GM21423 (cell line): ENCODE measurements at regions not wholly inside any gene's neighbourhood (a gene's known extent, or its start where the extent isn't known, plus 50 kb on each side); places are given as distances from the start of the nearest gene placed in this dataset.
"Not testable (repeated sequence)": the region's sequence is repeated elsewhere in the genome, so short reads cannot be mapped to it uniquely, and the experiment has no call there.

Source experiments
- ATAC-seq: cut with Tn5 transposase; IDR thresholded peaks from one replicate; pipeline ENCODE4 v1.9.1; 2021; ENCODE audit warnings: mild to moderate bottlenecking, moderate library complexity; ENCODE audit not compliant: unreplicated experiment

DNA sequence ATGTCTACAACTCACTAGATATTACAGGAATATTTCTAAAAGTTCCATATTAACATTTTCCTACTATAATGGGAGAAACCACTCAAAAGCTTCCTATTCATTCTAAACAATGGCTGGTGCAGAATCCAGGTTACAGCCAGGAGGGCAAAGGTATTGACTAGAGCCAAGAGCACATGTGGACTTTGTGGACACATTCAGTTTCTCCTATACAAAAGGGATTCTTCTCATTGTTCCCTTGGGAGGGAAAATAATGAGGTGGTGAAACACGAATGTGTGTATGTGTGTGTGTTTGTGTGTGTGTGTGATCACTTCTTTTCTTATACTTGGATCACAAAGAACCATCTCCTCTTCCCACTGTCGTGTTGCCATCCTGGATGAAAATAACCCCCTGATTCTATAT, 1000.0 kb downstream of the ADGRL2 start:
- no peak for ATAC-seq

DNA sequence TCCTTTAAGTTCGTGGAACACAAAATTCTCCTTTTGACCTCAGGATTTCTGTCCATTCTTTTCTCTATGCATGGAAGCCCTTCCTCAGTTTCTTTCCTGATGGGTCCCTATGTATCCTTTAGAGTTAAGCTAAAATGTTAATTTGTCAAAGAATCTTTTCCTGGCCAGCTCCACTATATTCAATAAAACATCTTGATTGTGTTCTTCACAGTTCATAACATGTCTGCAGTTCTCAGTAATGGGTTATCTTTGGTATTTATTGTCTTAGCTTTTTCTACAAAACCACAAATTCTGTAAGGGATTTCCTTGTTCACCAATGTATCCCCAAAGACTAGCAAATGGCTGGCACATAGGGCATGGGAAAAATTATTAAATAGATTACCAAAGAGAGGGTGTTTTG, 998.5 kb downstream of the ADGRL2 start:
- no peak for ATAC-seq

- peak; percentile 53 for ATAC-seq
These were observed 994.9 kb downstream of the ADGRL2 start for GRCh38 chr1:82795508-82796149.

GRCh38 chr1:82792151-82792550, 991.4 kb downstream of the ADGRL2 start:
- no peak for ATAC-seq

GRCh38 chr1:82790556-82790955, 989.8 kb downstream of the ADGRL2 start:
- no peak for ATAC-seq

DNA sequence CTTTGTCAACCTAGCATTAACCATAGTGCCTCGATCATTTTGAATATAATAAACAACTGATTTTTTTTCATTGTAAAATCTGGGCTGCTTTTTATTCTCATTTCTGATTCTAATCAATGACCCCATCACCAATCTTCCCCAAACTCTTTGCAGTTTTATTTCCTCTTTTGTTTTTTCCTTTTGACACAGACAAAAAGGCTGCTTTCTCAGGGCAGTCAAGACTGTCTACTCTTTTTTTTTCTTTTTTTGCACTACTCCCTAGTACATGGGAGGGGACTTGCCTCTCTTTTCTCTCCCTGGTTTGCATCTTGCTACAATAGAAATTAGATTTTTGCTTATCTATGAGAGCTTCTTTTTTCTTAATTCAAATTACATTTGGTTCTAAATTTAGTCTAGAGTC, 987.9 kb downstream of the ADGRL2 start:
- no peak for ATAC-seq

DNA sequence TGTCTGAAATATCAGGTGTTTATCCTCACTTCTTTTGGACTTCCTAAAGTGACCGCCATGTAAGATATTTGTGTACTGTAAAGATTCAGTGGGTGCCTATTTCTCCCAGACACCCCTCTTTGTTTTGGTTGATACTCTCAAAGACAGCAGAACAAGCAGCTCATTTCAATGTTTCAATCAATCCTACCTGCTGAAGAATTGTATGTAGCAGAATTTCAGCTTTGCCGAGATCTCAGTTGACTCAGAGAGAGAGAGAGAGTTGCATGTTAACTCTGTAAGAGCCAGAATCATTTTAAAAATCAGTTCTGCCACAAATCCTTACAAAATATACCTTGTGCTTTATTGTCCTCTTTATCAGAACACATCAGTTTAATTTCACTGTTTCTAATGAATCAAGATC, 987.3 kb downstream of the ADGRL2 start:
- ATAC-seq, result no peak

GRCh38 chr1:82786883-82787282, 986.1 kb downstream of the ADGRL2 start:
- ATAC-seq, result no peak

DNA sequence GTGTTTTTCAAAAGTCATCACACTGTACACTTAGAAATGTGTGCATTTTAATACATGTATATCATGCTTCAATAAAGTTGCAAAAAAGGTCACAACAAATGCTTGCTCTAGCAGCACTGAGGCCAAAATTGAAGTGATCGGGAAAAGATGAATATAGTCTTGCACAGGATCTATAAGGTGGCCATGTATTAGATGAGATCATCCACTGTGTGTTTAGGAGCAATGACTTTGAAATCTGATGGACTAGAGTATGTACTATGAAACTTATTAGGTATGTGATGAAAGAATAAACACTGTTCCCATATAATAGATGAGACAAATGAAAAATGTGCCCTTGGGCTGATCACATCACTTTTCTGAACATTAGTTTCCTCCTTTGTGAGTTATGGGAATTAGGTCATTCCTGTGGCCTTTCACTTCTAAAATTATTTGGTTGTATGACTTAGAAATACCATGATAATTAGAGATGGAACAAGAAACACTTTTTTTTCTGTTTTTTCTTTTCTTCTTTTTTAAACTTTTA, 984.6 kb downstream of the ADGRL2 start:
- ATAC-seq, result no peak

- ATAC-seq, result no peak
These were observed 982.3 kb downstream of the ADGRL2 start for GRCh38 chr1:82783044-82783443.

DNA sequence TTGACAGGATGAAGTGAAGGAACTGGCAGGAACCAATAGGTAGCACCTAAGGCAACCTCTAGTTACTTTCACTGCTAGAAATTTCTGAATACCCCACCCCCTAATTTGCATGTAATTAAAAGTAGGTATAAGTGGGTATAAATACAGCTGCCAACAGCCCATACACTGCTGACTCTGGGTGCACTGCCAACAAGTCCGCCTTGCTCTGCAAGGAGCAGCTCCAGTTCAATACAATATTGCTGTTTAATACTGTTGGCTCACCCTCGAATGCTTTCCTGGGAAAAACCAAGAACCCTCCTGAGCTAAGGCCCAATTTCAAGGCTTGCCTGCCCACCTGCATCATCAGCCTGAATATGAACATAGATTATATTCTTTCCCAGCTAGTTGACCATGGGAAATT, 981.9 kb downstream of the ADGRL2 start:
- ATAC-seq, result no peak

DNA sequence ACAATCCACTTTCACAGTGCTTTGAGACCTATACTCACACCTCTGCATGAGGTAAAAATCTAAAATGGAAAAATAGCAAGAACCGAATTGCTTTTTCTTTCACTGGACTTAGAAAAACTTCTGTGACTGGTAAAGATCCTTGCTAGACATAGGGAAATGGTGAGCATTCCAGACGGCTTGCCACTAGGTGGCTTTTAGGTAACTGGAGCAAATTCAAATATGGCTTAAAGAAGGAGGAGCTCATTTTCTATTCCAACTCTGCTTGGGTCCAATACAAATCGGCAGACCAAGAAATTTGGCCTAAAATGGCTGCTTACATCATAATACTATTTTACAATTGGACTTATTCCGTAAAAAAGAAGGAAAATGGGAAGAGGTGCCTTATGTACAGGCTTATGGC, 977.9 kb downstream of the ADGRL2 start:
- ATAC-seq, result no peak

GRCh38 chr1:82777240-82777639, 976.5 kb downstream of the ADGRL2 start:
- no peak for ATAC-seq

DNA sequence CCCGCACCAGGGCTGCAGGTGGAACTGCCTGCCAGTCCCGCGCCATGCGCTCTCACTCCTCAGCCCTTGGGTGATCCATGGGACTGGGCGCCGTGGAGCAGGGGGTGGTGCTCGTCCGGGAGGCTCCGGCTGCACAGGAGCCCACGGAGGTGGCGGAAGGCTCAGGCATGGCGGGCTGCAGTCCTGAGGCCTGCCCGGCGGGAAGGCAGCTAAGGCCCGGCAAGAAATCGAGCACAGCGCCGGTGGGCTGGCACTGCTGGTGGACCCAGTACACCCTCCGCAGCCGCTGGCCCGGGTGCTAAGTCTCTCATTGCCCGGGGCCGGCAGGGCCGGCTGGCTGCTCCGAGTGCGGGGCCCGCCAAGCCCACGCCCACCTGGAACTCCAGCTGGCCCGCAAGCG, 976.0 kb downstream of the ADGRL2 start:
- not testable (repeated sequence) for ATAC-seq

DNA sequence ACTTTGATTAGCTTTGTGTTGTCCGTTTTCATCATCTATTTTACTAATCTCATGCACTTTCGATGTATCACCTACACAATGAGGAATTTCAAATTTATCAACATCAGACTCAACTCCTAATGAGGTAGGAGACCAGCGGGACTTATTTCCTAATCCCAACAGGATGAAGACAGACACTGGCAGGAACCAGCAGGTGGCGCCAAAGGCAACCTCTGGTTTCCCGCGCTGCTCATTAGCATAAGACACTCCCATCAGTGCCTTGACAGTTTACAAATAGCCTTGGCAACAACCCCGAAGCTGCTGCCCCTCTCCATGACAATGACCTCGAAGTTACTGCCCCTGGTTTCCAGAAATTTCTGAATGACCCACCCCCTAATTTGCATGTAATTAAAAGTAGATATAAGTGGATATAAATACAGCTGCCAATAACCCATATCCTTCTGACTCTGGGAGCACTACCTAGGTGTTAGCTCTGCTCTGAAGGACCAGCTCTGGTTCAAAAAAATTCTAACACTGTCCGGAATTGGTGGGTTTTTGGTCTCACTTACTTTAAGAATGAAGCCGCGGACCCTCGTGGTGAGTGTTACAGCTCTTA, 974.8 kb downstream of the ADGRL2 start:
- no peak for ATAC-seq

- peak; percentile 95 for ATAC-seq
These were observed 962.2 kb downstream of the ADGRL2 start for GRCh38 chr1:82762829-82763532.

GRCh38 chr1:82759035-82759434, 958.3 kb downstream of the ADGRL2 start:
- no peak for ATAC-seq

GRCh38 chr1:82755671-82756070, 954.9 kb downstream of the ADGRL2 start:
- ATAC-seq, result no peak

DNA sequence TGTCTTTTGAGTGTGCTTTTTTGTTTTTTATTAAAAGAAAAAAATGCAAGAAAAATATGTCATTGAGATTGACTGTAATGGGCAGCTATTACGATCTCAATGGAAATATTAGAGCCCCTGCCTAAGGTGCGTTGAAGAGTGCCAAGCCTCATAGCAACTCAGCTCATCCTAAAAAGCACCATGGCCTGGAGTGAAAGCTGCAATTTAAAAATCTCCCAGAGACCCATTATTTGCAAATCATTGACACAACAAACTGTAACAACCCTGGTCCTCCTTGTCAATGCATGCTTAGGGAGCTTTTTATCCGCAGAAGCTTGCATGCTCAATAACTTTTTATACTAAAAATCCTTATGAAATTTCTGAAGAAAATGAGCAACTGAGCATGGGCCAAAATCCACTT, 954.5 kb downstream of the ADGRL2 start:
- ATAC-seq, result no peak

GRCh38 chr1:82752046-82752445, 951.3 kb downstream of the ADGRL2 start:
- ATAC-seq, result no peak

- ATAC-seq, result no peak
These were observed 932.9 kb downstream of the ADGRL2 start for GRCh38 chr1:82733645-82734044.

GRCh38 chr1:82731216-82731615, 930.5 kb downstream of the ADGRL2 start:
- no peak for ATAC-seq
